ENCODE measurements at regions not wholly inside any gene's neighbourhood (a gene's known extent, or its start where the extent isn't known, plus 50 kb on each side); places are given as distances from the start of the nearest gene placed in this dataset.

GRCh38 chr4:81629366-81629765 lies 157.7 kb upstream of the RASGEF1B start:
- no peak overlapping the region for H3K4me3 Mint-ChIP-seq
- H3K9me3 ChIP-seq (ENCODE audit: control extremely low read depth in 1 of 3, control insufficient read depth in 2 of 3, insufficient read depth in 1 of 3, low read length in 2 of 3): peaks cover 0 to 4% (median 0%) of the 10 kb centered on the region in 3 donors
- H3K27me3 Mint-ChIP-seq: no peaks in the 10 kb centered on the region
- no peak for TF ChIP-seq EZH2 (IDR thresholded peaks at IDR 0.05; ENCODE audit: borderline replicate concordance, insufficient read depth, low read depth, low read length, poor library complexity, severe bottlenecking)
- no peak overlapping the region for H3K27ac ChIP-seq (ENCODE audit: low read length in 2 of 2)
- CTCF ChIA-PET: no interaction called here
- no peaks in the 10 kb centered on the region for H3K36me3 ChIP-seq (replicated peaks in 1 of 2; ENCODE audit: control extremely low read depth in 1 of 2, control insufficient read depth in 1 of 2, extremely low read depth in 1 of 2, insufficient read depth in 2 of 2, low read length in 1 of 2)
- no peak overlapping the region for H2AFZ ChIP-seq (ENCODE audit: insufficient read depth, low read depth, low read length, poor library complexity, severe bottlenecking)
- no peak for ATAC-seq (ENCODE audit: low read depth)
- no peaks in the 10 kb centered on the region for H4K20me1 ChIP-seq (ENCODE audit: control insufficient read depth, insufficient read depth, low read length, poor library complexity, severe bottlenecking)
- H3K4me1 ChIP-seq (ENCODE audit: control insufficient read depth in 2 of 2, insufficient read depth in 2 of 2, low read length in 2 of 2): peaks cover 29 to 30% of the 10 kb centered on the region in 2 donors
- no peaks in the 10 kb centered on the region for H3K79me2 ChIP-seq (ENCODE audit: control insufficient read depth, insufficient read depth, low read length)
- no peak for DNase-seq
- H3K9ac ChIP-seq (ENCODE audit: low read length): no peak overlapping the region
- no peak overlapping the region for H3K4me3 ChIP-seq (ENCODE audit: control extremely low read depth in 1 of 5, extremely low read depth in 1 of 5, insufficient read depth in 1 of 5, low read depth in 2 of 5, low read length in 4 of 5)
- POLR2A ChIA-PET: interaction anchor here (0.6 kb wide), 1 partner anchor 8 kb away, joined by 3 read pairs; no protein-coding TSS in a partner anchor
- H3K9me3 Mint-ChIP-seq (ENCODE audit: insufficient read depth): no peaks in the 10 kb centered on the region
- 100% methylated on average over 1 of the region's 4 CpGs for WGBS (ENCODE audit: insufficient coverage)
- intact Hi-C loops (cut with micrococcal nuclease): no loop called here
- H3K27me3 ChIP-seq (replicated peaks in 1 of 4; ENCODE audit: control extremely low read depth in 1 of 4, control insufficient read depth in 3 of 4, insufficient read depth in 4 of 4, low read length in 3 of 4): no peaks in the 10 kb centered on the region
- H3K27ac Mint-ChIP-seq: no peak overlapping the region
- no peak overlapping the region for H3K4me2 ChIP-seq (replicated peaks; ENCODE audit: low read depth, low read length, poor library complexity, severe bottlenecking)
- peaks cover 49% of the 10 kb centered on the region for H3K4me1 Mint-ChIP-seq

DNA sequence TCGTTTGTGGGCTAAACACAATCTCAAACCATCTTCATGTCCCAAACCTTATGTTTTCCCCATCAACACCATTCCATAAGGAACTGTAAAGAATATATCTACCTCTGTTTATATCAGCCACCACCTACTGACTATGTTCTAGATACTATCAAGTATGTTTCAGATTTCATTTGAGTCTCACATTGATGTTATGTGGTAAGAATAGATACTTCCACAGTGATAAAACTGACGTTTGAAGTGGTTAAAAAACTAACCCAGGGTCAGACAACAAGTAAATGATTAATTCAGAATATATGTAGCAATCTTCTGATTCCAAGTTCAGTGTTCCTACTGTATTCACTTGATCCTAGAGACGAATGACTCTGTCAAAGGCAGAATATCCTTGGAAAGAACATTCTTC lies 156.8 kb upstream of the RASGEF1B start:
- Histone ChIP-seq H3K9me3 (ENCODE audit: control extremely low read depth in 1 of 3, control insufficient read depth in 2 of 3, insufficient read depth in 1 of 3, low read length in 2 of 3) (peaks cover 0 to 4% (median 0%) of the 10 kb centered on the region in 3 donors), H3K79me2 (ENCODE audit: control insufficient read depth, insufficient read depth, low read length) (no peaks in the 10 kb centered on the region), H3K36me3 (replicated peaks in 1 of 2; ENCODE audit: control extremely low read depth in 1 of 2, control insufficient read depth in 1 of 2, extremely low read depth in 1 of 2, insufficient read depth in 2 of 2, low read length in 1 of 2) (no peaks in the 10 kb centered on the region), H3K4me3 (ENCODE audit: control extremely low read depth in 1 of 5, extremely low read depth in 1 of 5, insufficient read depth in 1 of 5, low read depth in 2 of 5, low read length in 4 of 5) (no peak overlapping the region), H4K20me1 (ENCODE audit: control insufficient read depth, insufficient read depth, low read length, poor library complexity, severe bottlenecking) (no peaks in the 10 kb centered on the region), H3K27me3 (replicated peaks in 1 of 4; ENCODE audit: control extremely low read depth in 1 of 4, control insufficient read depth in 3 of 4, insufficient read depth in 4 of 4, low read length in 3 of 4) (no peaks in the 10 kb centered on the region), H3K4me2 (replicated peaks; ENCODE audit: low read depth, low read length, poor library complexity, severe bottlenecking) (no peak overlapping the region), H3K9ac (ENCODE audit: low read length) (no peak overlapping the region), H3K4me1 (ENCODE audit: control insufficient read depth in 2 of 2, insufficient read depth in 2 of 2, low read length in 2 of 2) (peaks cover 29 to 30% of the 10 kb centered on the region in 2 donors), H2AFZ (ENCODE audit: insufficient read depth, low read depth, low read length, poor library complexity, severe bottlenecking) (no peak overlapping the region), H3K27ac (ENCODE audit: low read length in 2 of 2) (no peak overlapping the region)
- TF ChIP-seq, protein P1, sequence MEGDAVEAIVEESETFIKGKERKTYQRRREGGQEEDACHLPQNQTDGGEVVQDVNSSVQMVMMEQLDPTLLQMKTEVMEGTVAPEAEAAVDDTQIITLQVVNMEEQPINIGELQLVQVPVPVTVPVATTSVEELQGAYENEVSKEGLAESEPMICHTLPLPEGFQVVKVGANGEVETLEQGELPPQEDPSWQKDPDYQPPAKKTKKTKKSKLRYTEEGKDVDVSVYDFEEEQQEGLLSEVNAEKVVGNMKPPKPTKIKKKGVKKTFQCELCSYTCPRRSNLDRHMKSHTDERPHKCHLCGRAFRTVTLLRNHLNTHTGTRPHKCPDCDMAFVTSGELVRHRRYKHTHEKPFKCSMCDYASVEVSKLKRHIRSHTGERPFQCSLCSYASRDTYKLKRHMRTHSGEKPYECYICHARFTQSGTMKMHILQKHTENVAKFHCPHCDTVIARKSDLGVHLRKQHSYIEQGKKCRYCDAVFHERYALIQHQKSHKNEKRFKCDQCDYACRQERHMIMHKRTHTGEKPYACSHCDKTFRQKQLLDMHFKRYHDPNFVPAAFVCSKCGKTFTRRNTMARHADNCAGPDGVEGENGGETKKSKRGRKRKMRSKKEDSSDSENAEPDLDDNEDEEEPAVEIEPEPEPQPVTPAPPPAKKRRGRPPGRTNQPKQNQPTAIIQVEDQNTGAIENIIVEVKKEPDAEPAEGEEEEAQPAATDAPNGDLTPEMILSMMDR (IDR thresholded peaks at IDR 0.05): no peak
- no peak for TF ChIP-seq EZH2 (IDR thresholded peaks at IDR 0.05; ENCODE audit: borderline replicate concordance, insufficient read depth, low read depth, low read length, poor library complexity, severe bottlenecking)
- H3K4me1 Mint-ChIP-seq: peaks cover 47% of the 10 kb centered on the region
- POLR2A ChIA-PET: no interaction called here
- no peak overlapping the region for H3K27ac Mint-ChIP-seq
- no peaks in the 10 kb centered on the region for H3K27me3 Mint-ChIP-seq
- no peak for ATAC-seq (ENCODE audit: low read depth)
- H3K9me3 Mint-ChIP-seq (ENCODE audit: insufficient read depth): no peaks in the 10 kb centered on the region
- H3K4me3 Mint-ChIP-seq: no peak overlapping the region
- intact Hi-C loops (cut with micrococcal nuclease): no loop called here
- DNase-seq: no peak
- CTCF ChIA-PET: interaction anchor here (0.7 kb wide), 1 partner anchor 115 kb away, joined by 3 read pairs; no protein-coding TSS in a partner anchor
- 80% methylated on average over 1 of the region's 3 CpGs for WGBS (ENCODE audit: insufficient coverage)
